Brain microvascular endothelial cell (primary cell): ENCODE measurements at regions not wholly inside any gene's neighbourhood (a gene's known extent, or its start where the extent isn't known, plus 50 kb on each side); places are given as distances from the start of the nearest gene placed in this dataset.

Experiments used
- DNase-seq: peaks from one replicate; pipeline ENCODE4 v3.0.0-alpha.2; 2020
- H3K27ac ChIP-seq: fragments of 250-450 bp; sonication (Bioruptor Pico); 2 replicates; pipeline ENCODE4 v1.5.1; 2020; ENCODE audit warnings: mild to moderate bottlenecking, moderate library complexity
- H3K27me3 ChIP-seq: fragments of 250-450 bp; sonication (Bioruptor Pico); replicated peaks from 2 replicates; pipeline ENCODE4 v1.5.1; 2020; ENCODE audit warnings: mild to moderate bottlenecking
- H3K36me3 ChIP-seq: fragments of 250-450 bp; sonication (Bioruptor Pico); replicated peaks from 2 replicates; pipeline ENCODE4 v1.5.1; 2020; ENCODE audit warnings: mild to moderate bottlenecking
- H3K4me3 ChIP-seq: 2 replicates; pipeline ENCODE4 v1.5.1; 2011; ENCODE audit warnings: low read depth, mild to moderate bottlenecking, control low read depth, low read length, moderate library complexity
- CTCF ChIP-seq: IDR thresholded peaks from 2 replicates; pipeline ENCODE4 v1.5.1; 2011; ENCODE audit warnings: low read depth, mild to moderate bottlenecking, moderate library complexity, low read length, control low read depth, inconsistent platforms; ENCODE audit errors: missing control alignments
- in situ Hi-C: cut with HindIII; loops from 2 replicates; pipeline ENCODE4 v1.10.0; 2017; ENCODE audit warnings: low sequenced_read_pairs, low pct_ligation_motif_present

- in situ Hi-C loops, result no loop called here
- DNase-seq, result no peak
- no peaks in the 10 kb centered on the region for H3K36me3 ChIP-seq
- H3K27ac ChIP-seq, result no peak overlapping the region
- H3K4me3 ChIP-seq, result no peak overlapping the region
- TF ChIP-seq CTCF, result no peak
- no peaks in the 10 kb centered on the region for H3K27me3 ChIP-seq
Measured at GRCh38 chr2:18821431-18821830, 232.1 kb upstream of the NT5C1B start.

GRCh38 chr2:18820966-18821365 lies 231.6 kb upstream of the NT5C1B start:
- no peaks in the 10 kb centered on the region for H3K27me3 ChIP-seq
- H3K27ac ChIP-seq, result no peak overlapping the region
- no peak for TF ChIP-seq CTCF
- no peak overlapping the region for H3K4me3 ChIP-seq
- DNase-seq, result no peak
- no peaks in the 10 kb centered on the region for H3K36me3 ChIP-seq
- in situ Hi-C loops, result no loop called here

GRCh38 chr2:18819566-18819965 lies 230.2 kb upstream of the NT5C1B start:
- Histone ChIP-seq H3K4me3 (no peak overlapping the region), H3K36me3 (no peaks in the 10 kb centered on the region), H3K27me3 (no peaks in the 10 kb centered on the region), H3K27ac (no peak overlapping the region)
- in situ Hi-C loops, result no loop called here
- TF ChIP-seq CTCF, result no peak
- no peak for DNase-seq

GRCh38 chr2:18814387-18814786 lies 225.0 kb upstream of the NT5C1B start:
- Histone ChIP-seq H3K4me3 (no peak overlapping the region), H3K27me3 (no peaks in the 10 kb centered on the region), H3K27ac (no peak overlapping the region), H3K36me3 (no peaks in the 10 kb centered on the region)
- TF ChIP-seq CTCF, result no peak
- peak; percentile 86 for DNase-seq
- in situ Hi-C loops, result no loop called here

- no peak for TF ChIP-seq CTCF
Measured at GRCh38 chr2:18804536-18804935, 215.2 kb upstream of the NT5C1B start.

GRCh38 chr2:18803141-18803939 lies 214.0 kb upstream of the NT5C1B start:
- in situ Hi-C loops, result no loop called here
- Histone ChIP-seq H3K27ac (no peak overlapping the region), H3K4me3 (no peak overlapping the region), H3K27me3 (no peaks in the 10 kb centered on the region), H3K36me3 (no peaks in the 10 kb centered on the region)
- TF ChIP-seq CTCF, result no peak
- no peak for DNase-seq

More at GRCh38 chr2:18804536-18804935, 215.2 kb upstream of the NT5C1B start:
- H3K27me3 ChIP-seq, result no peaks in the 10 kb centered on the region
- in situ Hi-C loops, result no loop called here
- DNase-seq, result no peak
- H3K27ac ChIP-seq, result no peak overlapping the region
- H3K4me3 ChIP-seq, result no peak overlapping the region
- H3K36me3 ChIP-seq, result no peaks in the 10 kb centered on the region
